ENCODE measurements at regions not wholly inside any gene's neighbourhood (a gene's known extent, or its start where the extent isn't known, plus 50 kb on each side); places are given as distances from the start of the nearest gene placed in this dataset.

DNA sequence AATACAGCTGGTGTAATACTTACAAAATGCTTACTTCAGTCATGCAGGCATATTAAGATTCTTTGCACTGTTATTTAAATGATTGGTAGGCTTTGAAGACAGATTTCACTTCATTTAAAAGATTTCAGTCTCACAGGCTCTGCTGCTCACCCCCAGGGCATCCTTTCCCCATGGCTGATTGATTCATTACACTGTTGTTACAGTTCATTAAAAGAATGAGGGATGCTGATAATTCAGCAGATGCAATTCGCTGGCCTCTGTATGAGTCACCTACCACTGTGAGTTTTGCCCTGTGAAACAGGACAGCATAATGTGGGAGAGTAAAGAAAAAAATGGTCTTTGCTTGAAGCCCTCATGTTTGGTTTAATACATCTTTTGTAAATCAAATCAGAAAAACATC is 246.9 kb downstream of the CYLC2 start:
- Histone ChIP-seq H3F3A (ENCODE audit: insufficient read depth, low read depth) (no peaks in the 10 kb centered on the region), H3K27ac (no peak overlapping the region), H3K79me2 (ENCODE audit: low read depth) (no peaks in the 10 kb centered on the region), H3K4me3 (no peak overlapping the region), H3K4me1 (replicated peaks; ENCODE audit: insufficient read depth) (no peaks in the 10 kb centered on the region), H3K4me2 (no peak overlapping the region), H3K9me3 (ENCODE audit: insufficient read depth, low read depth) (no peaks in the 10 kb centered on the region), H3K27me3 (ENCODE audit: insufficient read depth, low read depth) (no peaks in the 10 kb centered on the region), H3K36me3 (ENCODE audit: low read depth) (no peaks in the 10 kb centered on the region), H3K9me2 (ENCODE audit: insufficient read depth) (no peaks in the 10 kb centered on the region), H2AFZ (no peak overlapping the region), H4K20me1 (ENCODE audit: insufficient read depth) (no peaks in the 10 kb centered on the region)
- no peak for DNase-seq
- POLR2A ChIA-PET (ENCODE audit: unreplicated experiment): no interaction called here
- TF ChIP-seq, protein P1, sequence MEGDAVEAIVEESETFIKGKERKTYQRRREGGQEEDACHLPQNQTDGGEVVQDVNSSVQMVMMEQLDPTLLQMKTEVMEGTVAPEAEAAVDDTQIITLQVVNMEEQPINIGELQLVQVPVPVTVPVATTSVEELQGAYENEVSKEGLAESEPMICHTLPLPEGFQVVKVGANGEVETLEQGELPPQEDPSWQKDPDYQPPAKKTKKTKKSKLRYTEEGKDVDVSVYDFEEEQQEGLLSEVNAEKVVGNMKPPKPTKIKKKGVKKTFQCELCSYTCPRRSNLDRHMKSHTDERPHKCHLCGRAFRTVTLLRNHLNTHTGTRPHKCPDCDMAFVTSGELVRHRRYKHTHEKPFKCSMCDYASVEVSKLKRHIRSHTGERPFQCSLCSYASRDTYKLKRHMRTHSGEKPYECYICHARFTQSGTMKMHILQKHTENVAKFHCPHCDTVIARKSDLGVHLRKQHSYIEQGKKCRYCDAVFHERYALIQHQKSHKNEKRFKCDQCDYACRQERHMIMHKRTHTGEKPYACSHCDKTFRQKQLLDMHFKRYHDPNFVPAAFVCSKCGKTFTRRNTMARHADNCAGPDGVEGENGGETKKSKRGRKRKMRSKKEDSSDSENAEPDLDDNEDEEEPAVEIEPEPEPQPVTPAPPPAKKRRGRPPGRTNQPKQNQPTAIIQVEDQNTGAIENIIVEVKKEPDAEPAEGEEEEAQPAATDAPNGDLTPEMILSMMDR (conservative IDR thresholded peaks at IDR 0.05): no peak
- TF ChIP-seq EZH2 (IDR thresholded peaks at IDR 0.05; ENCODE audit: low read depth): no peak
- no TSS peak for BruUV-seq (replicated peaks)
- CTCF ChIA-PET: no interaction called here
- intact Hi-C loops (cut with micrococcal nuclease; ENCODE audit: unreplicated experiment): no loop called here

DNA sequence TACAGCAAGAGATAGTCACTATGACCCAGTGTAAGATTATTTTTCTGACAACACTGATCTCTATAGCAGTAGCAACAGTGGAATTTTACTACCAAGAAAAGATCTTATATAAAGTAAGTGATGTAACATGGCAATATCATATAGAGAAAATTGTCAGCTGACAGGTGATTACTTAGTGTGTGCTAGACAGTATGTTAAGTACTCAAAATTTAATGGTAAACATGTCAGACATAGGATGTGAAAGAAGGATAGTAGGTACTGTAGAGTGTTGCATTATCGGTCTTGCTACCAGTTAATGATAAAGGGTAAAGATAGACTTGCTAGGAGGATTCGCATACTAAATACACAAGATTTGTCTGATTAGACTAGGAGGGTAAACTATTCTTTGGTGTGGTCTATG is 247.4 kb downstream of the CYLC2 start:
- no peak for TF ChIP-seq EZH2 (IDR thresholded peaks at IDR 0.05; ENCODE audit: low read depth)
- TF ChIP-seq, protein P1 (conservative IDR thresholded peaks at IDR 0.05): no peak
- intact Hi-C loops (cut with micrococcal nuclease; ENCODE audit: unreplicated experiment): no loop called here
- no peaks in the 10 kb centered on the region for H3K9me2 ChIP-seq (ENCODE audit: insufficient read depth)
- no TSS peak for BruUV-seq (replicated peaks)
- DNase-seq: no peak
- H3K79me2 ChIP-seq (ENCODE audit: low read depth): no peaks in the 10 kb centered on the region
- no peaks in the 10 kb centered on the region for H3K36me3 ChIP-seq (ENCODE audit: low read depth)
- no peaks in the 10 kb centered on the region for H4K20me1 ChIP-seq (ENCODE audit: insufficient read depth)
- ChIA-PET POLR2A (ENCODE audit: unreplicated experiment) (no interaction called here), CTCF (no interaction called here)
- H3K9me3 ChIP-seq (ENCODE audit: insufficient read depth, low read depth): no peaks in the 10 kb centered on the region
- no peak overlapping the region for H3K4me3 ChIP-seq
- H3F3A ChIP-seq (ENCODE audit: insufficient read depth, low read depth): no peaks in the 10 kb centered on the region
- H2AFZ ChIP-seq: no peak overlapping the region
- no peaks in the 10 kb centered on the region for H3K27me3 ChIP-seq (ENCODE audit: insufficient read depth, low read depth)
- H3K4me1 ChIP-seq (replicated peaks; ENCODE audit: insufficient read depth): no peaks in the 10 kb centered on the region
- no peak overlapping the region for H3K27ac ChIP-seq
- no peak overlapping the region for H3K4me2 ChIP-seq

DNA sequence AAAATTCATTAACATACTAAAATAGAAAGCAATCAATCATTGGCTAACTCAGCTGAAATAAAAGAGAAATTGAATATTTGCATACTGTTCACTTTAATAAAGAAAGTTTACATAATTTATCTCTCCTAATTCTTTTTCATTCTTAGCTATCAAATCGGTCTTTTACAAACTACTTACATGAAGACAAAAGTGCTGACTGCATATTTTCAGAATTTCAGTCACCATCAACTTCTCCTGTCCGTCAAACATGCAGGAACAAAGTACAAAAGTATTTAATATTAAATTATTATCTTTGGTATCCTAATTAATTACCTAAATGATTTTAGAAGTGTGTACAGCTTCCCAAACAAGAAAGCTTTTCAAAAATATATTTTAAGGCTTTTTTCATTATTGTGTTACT is 248.4 kb downstream of the CYLC2 start:
- H3K27me3 ChIP-seq (ENCODE audit: insufficient read depth, low read depth): no peaks in the 10 kb centered on the region
- H3F3A ChIP-seq (ENCODE audit: insufficient read depth, low read depth): no peaks in the 10 kb centered on the region
- H3K9me3 ChIP-seq (ENCODE audit: insufficient read depth, low read depth): no peaks in the 10 kb centered on the region
- no peak overlapping the region for H2AFZ ChIP-seq
- no peaks in the 10 kb centered on the region for H3K79me2 ChIP-seq (ENCODE audit: low read depth)
- no TSS peak for BruUV-seq (replicated peaks)
- no peaks in the 10 kb centered on the region for H4K20me1 ChIP-seq (ENCODE audit: insufficient read depth)
- DNase-seq: no peak
- H3K9me2 ChIP-seq (ENCODE audit: insufficient read depth): no peaks in the 10 kb centered on the region
- CTCF ChIA-PET: no interaction called here
- no peak overlapping the region for H3K4me3 ChIP-seq
- no peaks in the 10 kb centered on the region for H3K4me1 ChIP-seq (replicated peaks; ENCODE audit: insufficient read depth)
- POLR2A ChIA-PET (ENCODE audit: unreplicated experiment): no interaction called here
- no peaks in the 10 kb centered on the region for H3K36me3 ChIP-seq (ENCODE audit: low read depth)
- intact Hi-C loops (cut with micrococcal nuclease; ENCODE audit: unreplicated experiment): no loop called here
- H3K27ac ChIP-seq: no peak overlapping the region
- TF ChIP-seq, protein P1 (conservative IDR thresholded peaks at IDR 0.05): no peak
- no peak overlapping the region for H3K4me2 ChIP-seq

Data from PC-9 (cell line).